ENCODE measurements at regions not wholly inside any gene's neighbourhood (a gene's known extent, or its start where the extent isn't known, plus 50 kb on each side); places are given as distances from the start of the nearest gene placed in this dataset.

DNA sequence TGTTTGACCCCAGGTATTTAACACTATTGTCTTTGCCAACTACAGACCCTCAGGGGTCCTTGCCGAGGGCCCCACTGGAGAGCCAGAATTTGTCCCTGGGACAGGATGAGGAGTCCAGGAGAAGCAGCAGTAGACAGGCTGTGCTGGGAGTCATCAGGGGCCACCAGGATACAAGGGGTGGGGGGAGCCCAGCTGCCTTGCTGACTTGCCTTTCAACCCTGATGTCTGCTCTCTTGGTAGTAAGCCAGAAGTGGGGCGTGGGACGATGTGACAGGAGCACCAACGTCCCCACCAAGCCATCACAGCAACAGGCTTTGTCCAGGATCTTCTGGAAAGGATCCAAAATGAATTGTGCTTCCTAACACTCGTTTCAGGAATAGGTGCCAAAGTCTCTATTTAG is 62.4 kb upstream of the CDCA7L start:
- Histone ChIP-seq H3K79me2 (ENCODE audit: insufficient read depth, low read length) (no peaks in the 10 kb centered on the region), H3K9ac (ENCODE audit: low read length) (no peak overlapping the region), H2AFZ (ENCODE audit: low read depth, low read length, poor library complexity, severe bottlenecking) (no peak overlapping the region), H3K9me2 (ENCODE audit: insufficient read depth) (no peaks in the 10 kb centered on the region), H3K4me2 (ENCODE audit: low read length) (no peak overlapping the region), H3K27me3 (ENCODE audit: insufficient read depth, low read length) (peaks cover 6% of the 10 kb centered on the region; the same call in 1 of the 2 replicates), H3K36me3 (ENCODE audit: control insufficient read depth in 1 of 2, insufficient read depth in 2 of 2, low read length in 2 of 2) (no peaks in the 10 kb centered on the region), H3K4me3 (replicated peaks in 1 of 2; ENCODE audit: low read depth in 1 of 2, low read length in 2 of 2) (no peak overlapping the region), H3K27ac (ENCODE audit: low read depth, low read length) (no peak overlapping the region), H3K9me3 (ENCODE audit: control insufficient read depth in 1 of 2, insufficient read depth in 1 of 2, low read depth in 1 of 2, low read length in 2 of 2) (no peaks in the 10 kb centered on the region), H4K20me1 (ENCODE audit: insufficient read depth) (no peaks in the 10 kb centered on the region), H3K4me1 (ENCODE audit: control insufficient read depth in 1 of 2, insufficient read depth in 2 of 2, low read length in 2 of 2) (no peaks in the 10 kb centered on the region)
- ATAC-seq (no peak), DNase-seq (ENCODE audit: low read depth, low spot score) (no peak)
- intact Hi-C loops (cut with micrococcal nuclease) = no loop called here
- no peak for TF ChIP-seq POLR2A (IDR thresholded peaks at IDR 0.05; ENCODE audit: borderline replicate concordance, extremely low read depth, insufficient read depth, insufficient read length)
- TF ChIP-seq POLR2AphosphoS5 (IDR thresholded peaks at IDR 0.05; ENCODE audit: low read depth, low read length) = no peak
- no peak for TF ChIP-seq CEBPB (IDR thresholded peaks at IDR 0.05; ENCODE audit: low read depth)
- TF ChIP-seq SRF (IDR thresholded peaks at IDR 0.05; ENCODE audit: low read depth) = no peak
- no peak for TF ChIP-seq SP1 (IDR thresholded peaks at IDR 0.05; ENCODE audit: low read depth)
- TF ChIP-seq, protein P1, sequence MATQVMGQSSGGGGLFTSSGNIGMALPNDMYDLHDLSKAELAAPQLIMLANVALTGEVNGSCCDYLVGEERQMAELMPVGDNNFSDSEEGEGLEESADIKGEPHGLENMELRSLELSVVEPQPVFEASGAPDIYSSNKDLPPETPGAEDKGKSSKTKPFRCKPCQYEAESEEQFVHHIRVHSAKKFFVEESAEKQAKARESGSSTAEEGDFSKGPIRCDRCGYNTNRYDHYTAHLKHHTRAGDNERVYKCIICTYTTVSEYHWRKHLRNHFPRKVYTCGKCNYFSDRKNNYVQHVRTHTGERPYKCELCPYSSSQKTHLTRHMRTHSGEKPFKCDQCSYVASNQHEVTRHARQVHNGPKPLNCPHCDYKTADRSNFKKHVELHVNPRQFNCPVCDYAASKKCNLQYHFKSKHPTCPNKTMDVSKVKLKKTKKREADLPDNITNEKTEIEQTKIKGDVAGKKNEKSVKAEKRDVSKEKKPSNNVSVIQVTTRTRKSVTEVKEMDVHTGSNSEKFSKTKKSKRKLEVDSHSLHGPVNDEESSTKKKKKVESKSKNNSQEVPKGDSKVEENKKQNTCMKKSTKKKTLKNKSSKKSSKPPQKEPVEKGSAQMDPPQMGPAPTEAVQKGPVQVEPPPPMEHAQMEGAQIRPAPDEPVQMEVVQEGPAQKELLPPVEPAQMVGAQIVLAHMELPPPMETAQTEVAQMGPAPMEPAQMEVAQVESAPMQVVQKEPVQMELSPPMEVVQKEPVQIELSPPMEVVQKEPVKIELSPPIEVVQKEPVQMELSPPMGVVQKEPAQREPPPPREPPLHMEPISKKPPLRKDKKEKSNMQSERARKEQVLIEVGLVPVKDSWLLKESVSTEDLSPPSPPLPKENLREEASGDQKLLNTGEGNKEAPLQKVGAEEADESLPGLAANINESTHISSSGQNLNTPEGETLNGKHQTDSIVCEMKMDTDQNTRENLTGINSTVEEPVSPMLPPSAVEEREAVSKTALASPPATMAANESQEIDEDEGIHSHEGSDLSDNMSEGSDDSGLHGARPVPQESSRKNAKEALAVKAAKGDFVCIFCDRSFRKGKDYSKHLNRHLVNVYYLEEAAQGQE (IDR thresholded peaks at IDR 0.05; ENCODE audit: low read depth) = no peak
- TF ChIP-seq, protein P2, sequence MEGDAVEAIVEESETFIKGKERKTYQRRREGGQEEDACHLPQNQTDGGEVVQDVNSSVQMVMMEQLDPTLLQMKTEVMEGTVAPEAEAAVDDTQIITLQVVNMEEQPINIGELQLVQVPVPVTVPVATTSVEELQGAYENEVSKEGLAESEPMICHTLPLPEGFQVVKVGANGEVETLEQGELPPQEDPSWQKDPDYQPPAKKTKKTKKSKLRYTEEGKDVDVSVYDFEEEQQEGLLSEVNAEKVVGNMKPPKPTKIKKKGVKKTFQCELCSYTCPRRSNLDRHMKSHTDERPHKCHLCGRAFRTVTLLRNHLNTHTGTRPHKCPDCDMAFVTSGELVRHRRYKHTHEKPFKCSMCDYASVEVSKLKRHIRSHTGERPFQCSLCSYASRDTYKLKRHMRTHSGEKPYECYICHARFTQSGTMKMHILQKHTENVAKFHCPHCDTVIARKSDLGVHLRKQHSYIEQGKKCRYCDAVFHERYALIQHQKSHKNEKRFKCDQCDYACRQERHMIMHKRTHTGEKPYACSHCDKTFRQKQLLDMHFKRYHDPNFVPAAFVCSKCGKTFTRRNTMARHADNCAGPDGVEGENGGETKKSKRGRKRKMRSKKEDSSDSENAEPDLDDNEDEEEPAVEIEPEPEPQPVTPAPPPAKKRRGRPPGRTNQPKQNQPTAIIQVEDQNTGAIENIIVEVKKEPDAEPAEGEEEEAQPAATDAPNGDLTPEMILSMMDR (IDR thresholded peaks at IDR 0.05 in 2 of 3, conservative IDR thresholded peaks at IDR 0.05 in 1 of 3; ENCODE audit: borderline replicate concordance in 1 of 3, insufficient read depth in 1 of 3, low read depth in 2 of 3, low read length in 2 of 3) = no peak
- no peak for TF ChIP-seq TCF7L2 (IDR thresholded peaks at IDR 0.05; ENCODE audit: borderline replicate concordance, extremely low read depth, insufficient read depth, insufficient read length)
- TF ChIP-seq ATF3 (IDR thresholded peaks at IDR 0.05) = no peak
- TF ChIP-seq CBX3 (IDR thresholded peaks at IDR 0.05; ENCODE audit: low read depth) = no peak
- no peak for TF ChIP-seq YY1 (IDR thresholded peaks at IDR 0.05; ENCODE audit: extremely low read depth, insufficient replicate concordance, low read depth, low read length)
- TF ChIP-seq EZH2phosphoT487 (IDR thresholded peaks at IDR 0.05; ENCODE audit: borderline replicate concordance) = no peak
- BruUV-seq (replicated peaks) = no TSS peak
- ChIA-PET CTCF (no interaction called here), POLR2A (no interaction called here), RAD21 (ENCODE audit: low non-redundant PET in 1 of 2, low total read pairs in 2 of 2, uncharacterized antibody in 2 of 2, unreplicated experiment in 2 of 2) (no interaction called here)

Data from HCT116 (cell line).